SU-DHL-6 (cell line): ENCODE measurements at regions not wholly inside any gene's neighbourhood (a gene's known extent, or its start where the extent isn't known, plus 50 kb on each side); places are given as distances from the start of the nearest gene placed in this dataset.

Source experiments
- EZH2phosphoT487 ChIP-seq: fragments of 200-600 bp; sonication (generic), shearing (Covaris generic); conservative IDR thresholded peaks from 2 replicates; pipeline ENCODE4 v1.6.1; 2018; ENCODE audit warnings: mild to moderate bottlenecking, antibody characterized with exemption, low read length, moderate library complexity, mixed read lengths
- TF ChIP-seq, protein P1 (sequence below): fragments of 200-600 bp; sonication (generic); IDR thresholded peaks from one replicate; pipeline ENCODE4 v1.5.1; 2017; ENCODE audit warnings: antibody characterized with exemption, mild to moderate bottlenecking, low read length, moderate library complexity; ENCODE audit not compliant: insufficient read depth, poor library complexity, severe bottlenecking

DNA sequence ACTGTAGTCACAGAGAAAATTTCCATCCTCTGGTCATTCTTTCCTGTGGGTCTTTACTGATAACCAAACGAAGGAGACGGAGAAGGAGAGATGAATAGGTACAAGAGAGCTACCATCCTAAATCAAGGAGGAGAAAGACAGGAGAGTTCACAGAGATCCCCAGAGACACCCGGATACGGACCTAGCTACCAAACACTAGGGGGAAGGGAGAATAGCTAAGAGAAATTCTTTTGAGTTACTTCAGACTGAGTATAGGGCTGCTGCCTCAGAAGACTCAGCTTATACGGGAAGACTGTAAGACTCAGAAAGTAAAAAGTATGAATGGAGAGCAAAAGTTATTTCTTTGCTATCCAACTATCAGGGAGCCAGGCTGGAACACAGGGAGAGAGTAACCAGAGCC is 572.1 kb downstream of the C4orf33 start:
- TF ChIP-seq, protein P1, sequence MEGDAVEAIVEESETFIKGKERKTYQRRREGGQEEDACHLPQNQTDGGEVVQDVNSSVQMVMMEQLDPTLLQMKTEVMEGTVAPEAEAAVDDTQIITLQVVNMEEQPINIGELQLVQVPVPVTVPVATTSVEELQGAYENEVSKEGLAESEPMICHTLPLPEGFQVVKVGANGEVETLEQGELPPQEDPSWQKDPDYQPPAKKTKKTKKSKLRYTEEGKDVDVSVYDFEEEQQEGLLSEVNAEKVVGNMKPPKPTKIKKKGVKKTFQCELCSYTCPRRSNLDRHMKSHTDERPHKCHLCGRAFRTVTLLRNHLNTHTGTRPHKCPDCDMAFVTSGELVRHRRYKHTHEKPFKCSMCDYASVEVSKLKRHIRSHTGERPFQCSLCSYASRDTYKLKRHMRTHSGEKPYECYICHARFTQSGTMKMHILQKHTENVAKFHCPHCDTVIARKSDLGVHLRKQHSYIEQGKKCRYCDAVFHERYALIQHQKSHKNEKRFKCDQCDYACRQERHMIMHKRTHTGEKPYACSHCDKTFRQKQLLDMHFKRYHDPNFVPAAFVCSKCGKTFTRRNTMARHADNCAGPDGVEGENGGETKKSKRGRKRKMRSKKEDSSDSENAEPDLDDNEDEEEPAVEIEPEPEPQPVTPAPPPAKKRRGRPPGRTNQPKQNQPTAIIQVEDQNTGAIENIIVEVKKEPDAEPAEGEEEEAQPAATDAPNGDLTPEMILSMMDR = no peak
- TF ChIP-seq EZH2phosphoT487 = no peak
